Tibial nerve (tissue), 3 donors: ENCODE measurements at regions not wholly inside any gene's neighbourhood (a gene's known extent, or its start where the extent isn't known, plus 50 kb on each side); places are given as distances from the start of the nearest gene placed in this dataset.

Experiments
- CTCF ChIP-seq, 5 experiments: fragments of 200-600 bp in 3 of 5; fragments of 450-650 bp in 2 of 5; sonication (generic) in 3 of 5; IDR thresholded peaks; one replicate each; pipeline ENCODE4 v1.5.1; 2016 to 2019; ENCODE audit warnings: antibody characterized with exemption in 5 of 5, mild to moderate bottlenecking in 3 of 5, moderate library complexity in 2 of 5
- POLR2A ChIP-seq, 2 donors: fragments of 450-650 bp; IDR thresholded peaks; one replicate each; pipeline ENCODE4 v1.6.1; 2017; ENCODE audit warnings: antibody characterized with exemption in 2 of 2, mild to moderate bottlenecking in 2 of 2, moderate library complexity in 2 of 2

- no peak for TF ChIP-seq CTCF (IDR thresholded peaks at IDR 0.05)
- TF ChIP-seq POLR2A (IDR thresholded peaks at IDR 0.05): no peak
Measured at GRCh38 chr6:56339524-56339923, 92.1 kb upstream of the COL21A1 start.
